ENCODE measurements at regions not wholly inside any gene's neighbourhood (a gene's known extent, or its start where the extent isn't known, plus 50 kb on each side); places are given as distances from the start of the nearest gene placed in this dataset.

DNA sequence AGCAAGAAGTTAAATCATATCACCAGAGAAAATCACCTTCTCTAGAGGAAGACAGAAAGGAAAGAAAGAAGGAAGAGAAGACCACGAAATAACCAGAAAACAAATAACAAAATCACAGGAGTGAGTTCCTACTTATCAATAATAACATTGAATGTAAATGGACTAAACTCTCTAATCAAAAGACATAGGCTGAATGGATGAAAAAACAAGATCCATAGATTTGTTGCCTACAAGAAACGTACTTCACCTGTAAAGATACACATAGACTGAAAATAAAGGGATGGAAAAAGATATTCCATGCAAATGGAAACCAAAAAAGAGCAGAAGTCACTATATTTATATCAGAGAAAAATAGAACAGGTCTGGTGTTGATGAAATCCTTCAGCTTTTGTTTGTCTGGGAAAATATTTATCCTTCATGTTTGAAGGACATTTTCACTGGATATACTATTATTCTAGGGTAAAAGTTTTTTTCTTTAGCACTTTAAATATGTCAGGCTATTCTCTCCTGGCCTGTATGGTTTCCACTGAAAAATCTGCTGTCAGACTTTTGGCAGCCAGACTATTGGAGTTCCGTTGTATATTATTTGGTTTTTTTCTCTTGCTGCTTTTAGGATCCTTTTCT lies 202.5 kb upstream of the DUSP10 start:
- DNase-seq, result no peak

DNA sequence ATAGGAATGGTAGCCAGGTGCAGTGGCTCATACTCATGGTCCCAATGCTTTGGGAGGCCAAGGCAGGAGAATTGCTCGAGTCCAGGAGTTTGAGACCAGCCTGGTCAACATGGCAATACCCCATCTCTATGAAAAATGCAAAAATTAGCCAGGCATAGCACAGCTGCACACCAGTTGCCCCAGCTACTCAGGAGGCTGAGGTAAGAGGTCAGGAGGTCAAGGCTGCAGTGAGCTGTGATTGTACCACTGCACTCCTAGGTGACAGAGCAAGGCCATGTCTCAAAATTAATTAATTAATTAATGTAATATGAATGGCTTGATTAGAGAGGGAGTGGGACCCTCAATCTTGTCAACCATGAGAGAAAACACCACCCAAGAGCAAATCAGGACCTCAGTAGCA lies 198.7 kb upstream of the DUSP10 start:
- no peak for DNase-seq

DNA sequence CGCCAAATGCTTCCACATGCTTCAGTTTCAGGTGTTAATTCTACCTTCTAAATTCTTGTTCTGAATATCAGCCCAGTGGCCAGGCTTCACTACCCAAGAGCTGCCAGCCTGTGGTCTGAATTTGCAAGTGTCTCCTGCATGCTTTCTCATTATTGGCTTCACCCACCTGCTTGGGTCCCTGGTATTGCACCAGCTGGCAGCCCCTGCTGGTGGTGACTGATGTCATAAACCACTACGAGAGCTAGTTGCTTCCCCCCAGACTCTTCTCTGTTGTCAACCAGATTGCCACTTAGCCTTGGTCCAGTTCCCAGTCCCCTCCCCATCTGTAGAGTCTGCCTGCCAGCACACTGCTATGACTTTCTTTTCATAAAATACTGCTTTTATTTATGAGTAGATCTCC lies 197.7 kb upstream of the DUSP10 start:
- DNase-seq, result peak; percentile 74

DNA sequence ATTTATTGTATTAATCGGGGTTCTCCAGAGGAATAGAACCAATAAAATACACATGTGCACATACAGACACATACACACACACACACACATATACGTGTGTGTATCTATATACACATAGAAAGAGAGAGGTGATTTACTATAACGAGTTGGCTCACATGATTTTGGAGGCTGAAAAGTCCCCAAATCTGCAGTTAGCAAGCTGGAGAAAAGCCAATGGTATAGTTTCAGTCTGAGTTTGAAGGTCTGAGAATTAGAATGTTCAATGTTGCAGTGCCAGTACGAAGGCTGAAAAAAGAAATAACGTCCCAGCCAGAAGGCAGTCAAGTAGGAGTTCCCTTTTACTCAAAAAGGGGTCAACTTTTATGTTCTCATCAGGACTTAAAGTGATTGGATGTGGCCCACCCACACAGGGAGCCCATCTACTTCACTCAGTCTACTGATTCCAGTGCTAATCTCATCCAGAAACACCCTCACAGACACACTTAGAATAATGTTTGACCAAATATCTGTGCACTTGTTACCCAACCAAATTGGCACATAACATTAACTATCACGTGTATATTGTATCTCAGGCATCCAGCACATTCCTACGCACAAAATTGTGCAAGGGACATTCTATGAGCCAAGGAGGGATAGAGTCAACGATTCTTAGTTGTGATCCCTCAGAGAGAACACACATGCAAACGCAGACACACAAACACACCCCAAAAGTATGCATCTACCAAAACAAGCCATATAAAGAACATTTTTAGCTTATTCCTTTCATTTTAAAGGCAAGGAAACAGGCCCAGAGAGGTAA lies 195.5 kb upstream of the DUSP10 start:
- no peak for DNase-seq

DNA sequence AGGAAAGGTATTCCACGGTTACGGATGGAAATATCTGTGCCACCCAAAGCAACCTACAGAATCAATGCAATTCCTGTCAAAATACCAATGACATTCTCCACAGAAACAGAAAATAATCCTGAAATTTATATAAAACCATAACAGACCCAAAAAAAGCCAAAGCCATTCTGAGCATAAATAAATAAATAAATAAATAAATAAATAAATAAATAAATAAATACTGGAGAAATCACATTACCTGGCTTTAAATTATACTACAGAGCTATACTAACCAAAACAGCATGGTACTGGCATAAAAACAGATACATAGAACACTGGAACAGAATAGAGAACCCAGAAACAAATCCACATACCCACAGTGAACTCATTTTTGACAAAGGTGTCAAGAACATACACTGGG lies 191.9 kb upstream of the DUSP10 start:
- DNase-seq, result no peak

DNA sequence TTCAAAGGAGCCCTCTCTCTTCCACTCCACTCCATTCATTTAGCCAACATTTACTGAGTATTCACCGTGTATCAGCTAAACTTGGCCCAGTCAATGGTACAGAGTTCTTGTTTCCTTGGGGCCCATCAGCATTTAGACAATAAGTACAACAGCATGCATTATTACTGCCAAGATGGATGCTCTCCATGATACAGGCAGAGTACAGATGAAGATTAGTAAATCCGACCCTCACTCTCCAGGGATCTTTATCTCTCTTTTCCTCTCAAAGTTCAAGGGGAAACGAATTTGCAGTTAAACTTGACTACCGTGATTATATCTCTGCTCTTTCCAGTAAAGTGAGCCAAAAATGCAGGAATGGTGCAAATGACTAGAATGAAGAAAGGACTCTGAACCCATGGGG lies 184.6 kb upstream of the DUSP10 start:
- DNase-seq, result no peak

DNA sequence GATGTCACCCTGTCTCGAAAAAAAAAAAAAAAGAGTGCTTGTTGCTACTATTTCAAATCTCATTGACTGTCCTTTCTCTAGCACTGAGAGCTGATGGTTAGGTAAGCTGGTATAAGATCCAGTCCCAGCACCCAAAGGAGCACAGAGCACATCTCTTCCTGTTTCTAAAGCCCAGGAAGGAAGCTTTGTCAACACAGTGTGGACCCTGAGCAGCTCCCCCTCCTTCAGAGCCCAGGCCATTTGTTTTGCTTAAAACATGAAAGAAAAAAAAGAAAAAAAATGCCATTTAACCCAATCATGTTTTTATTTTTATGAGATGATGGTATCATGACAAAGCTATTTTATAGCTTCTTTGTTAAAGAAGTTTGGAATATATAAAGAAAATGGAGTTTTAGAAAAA lies 184.1 kb upstream of the DUSP10 start:
- DNase-seq, result no peak

DNA sequence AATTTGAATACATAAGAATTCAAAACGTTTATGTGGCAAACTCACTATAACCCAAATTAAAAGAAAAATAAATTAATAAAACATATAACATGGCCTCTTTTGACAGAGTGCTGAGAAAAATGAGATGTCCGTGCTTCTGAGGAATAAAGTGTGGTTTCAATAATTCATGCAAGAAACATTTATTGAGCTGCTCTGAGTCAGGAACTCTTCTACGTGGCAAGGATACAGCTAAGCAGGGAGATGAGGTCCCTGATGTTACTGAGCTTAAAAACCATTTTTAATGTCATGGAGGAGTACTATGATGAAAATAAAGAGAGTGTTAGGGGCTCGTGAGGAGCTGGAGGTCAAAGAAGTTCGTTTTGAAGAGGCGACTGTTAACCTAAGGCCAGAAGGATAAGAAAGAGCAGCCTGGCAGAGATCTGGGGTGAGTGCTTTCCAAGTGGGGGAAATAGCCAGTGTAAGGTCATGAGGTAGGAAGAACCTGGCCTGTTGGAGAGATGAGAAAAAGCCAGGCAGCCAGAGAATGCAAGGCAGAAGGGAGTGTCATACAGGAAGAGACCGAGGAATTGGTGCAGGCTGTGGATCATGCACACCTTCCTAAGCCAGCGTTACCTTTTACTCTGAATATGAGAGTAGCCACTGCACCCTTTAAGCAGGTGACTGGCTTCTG lies 182.2 kb upstream of the DUSP10 start:
- DNase-seq, result no peak

DNA sequence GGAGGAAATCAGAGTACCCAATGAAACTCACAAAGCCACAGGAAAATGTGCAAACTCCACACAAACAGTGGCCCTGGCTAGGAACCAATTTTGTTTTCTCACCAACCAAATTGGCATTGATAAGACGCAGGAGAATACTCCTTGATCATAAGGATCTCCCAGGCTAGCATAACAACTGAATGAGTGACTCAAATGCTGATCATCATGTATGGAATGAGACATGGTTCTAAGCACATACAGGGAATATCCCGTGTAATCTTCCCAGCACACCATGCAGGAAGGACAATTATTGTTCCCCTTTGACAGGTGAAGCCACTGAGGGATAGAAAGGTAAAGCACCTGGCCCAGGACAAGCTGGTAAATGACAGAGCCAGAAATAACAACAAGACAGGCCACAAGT lies 180.0 kb upstream of the DUSP10 start:
- DNase-seq, result no peak

DNA sequence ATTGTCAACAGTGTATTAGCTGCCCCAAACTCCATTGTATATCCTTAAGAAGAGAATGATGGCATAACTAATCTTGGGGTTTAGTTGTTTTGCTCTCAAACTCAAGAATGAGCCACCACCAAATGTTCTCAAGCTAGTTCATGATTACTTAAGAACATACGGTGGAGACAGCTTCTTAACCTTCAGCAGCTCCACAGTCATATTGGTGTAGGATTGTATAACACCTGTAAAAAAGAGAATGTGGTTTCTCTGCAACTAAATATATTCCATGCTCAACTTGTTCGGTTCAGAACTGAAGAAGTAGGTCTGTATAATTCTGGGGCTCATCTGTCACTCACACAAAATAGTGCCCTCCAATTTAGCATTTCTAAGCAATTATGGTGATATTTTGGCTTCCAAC lies 177.9 kb upstream of the DUSP10 start:
- DNase-seq, result no peak

DNA sequence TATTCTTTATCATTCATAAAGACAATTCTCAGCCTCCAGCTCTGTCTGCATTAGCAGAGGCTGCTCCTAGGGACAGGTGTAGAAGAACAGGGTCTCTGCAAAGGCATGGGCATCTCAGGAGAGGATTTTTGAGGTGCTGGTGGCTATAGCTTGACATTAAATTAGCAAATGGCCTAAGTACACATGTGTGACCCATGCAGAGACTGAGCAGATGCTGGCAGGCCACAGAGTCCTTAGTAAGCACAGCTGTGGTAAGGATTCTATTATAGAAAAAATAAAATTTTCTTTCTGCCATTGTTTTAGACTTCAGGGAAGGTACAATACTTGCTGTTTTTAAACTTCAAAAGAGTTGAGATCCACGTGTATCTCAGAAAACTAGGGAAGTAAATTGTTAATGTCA lies 177.5 kb upstream of the DUSP10 start:
- no peak for DNase-seq

DNA sequence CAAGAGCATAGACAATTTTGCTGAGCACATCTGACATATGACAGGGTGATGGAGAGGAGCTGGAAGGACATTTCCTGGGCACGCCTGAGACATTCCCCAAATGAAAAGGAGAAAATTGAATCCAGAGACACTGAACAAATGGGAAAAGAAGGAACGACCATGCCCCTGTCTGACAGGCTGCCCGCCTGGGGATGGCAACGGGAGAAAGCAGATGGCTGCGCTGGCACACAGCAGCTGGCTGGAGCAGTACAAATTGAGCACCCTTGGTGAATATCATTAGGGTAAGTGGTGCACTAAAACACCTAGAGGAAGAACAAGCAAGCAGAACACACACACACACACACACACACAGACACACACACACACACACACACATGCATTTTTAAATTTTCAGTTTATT lies 174.3 kb upstream of the DUSP10 start:
- DNase-seq, result no peak

DNA sequence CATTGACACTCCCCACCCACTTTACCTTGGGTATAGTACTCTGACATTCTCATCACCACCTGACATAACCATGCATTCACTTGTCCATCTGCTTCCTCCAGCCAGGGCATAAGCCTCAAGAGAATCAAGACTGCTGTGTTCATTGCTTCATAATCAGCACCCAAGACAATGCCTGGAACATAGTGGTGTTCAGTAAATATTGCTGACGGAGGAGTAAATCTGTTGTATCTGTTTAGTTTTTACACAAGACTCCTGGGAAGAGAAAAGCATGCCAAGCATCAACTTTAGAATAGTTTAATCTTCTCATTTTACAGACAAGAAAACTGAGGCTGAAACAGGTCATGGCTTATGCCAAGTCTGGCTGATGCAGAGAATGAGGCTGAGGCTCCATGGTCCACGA lies 173.9 kb upstream of the DUSP10 start:
- no peak for DNase-seq

DNA sequence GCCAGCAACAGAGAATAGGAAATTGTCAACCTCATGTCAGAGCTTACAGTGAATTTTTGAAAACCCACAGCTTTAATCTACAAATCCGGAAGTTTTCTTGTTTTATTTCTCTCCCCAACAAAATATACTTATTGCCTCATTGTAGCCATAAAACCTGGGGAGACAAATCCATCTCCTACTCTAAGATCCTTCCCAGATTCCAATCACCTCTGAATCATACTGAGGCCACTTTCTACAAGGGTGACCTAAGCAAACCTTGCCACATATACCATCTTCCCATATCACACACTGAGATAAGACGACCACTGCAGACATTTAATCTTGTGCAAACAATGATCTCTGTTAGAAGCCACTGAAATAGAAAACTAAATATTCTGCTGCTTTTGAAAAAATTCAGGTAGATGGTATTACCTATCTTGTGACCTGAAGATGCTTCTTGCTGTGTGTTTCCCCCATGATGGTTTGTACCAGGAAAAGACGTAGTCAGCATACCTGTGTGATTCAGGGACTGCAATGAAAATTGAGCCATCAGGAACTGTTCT lies 171.5 kb upstream of the DUSP10 start:
- DNase-seq, result no peak

DNA sequence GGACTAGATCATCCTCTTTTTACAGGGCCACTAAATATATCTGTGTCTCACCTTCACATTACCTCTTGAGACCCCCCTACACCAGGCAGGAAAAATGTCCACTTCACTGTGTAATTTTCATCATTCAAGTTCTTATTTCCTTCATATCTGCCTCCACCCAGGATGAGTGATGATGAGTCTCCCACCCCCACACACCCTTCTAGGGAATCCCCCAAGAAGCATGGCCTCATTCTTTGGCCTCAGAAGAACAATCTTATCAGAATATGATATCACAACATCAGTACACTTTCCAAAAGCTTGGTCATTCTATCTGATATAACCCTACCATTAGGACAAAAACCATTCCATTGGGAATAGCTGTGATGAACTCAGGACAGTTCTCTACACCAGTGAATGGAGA lies 170.3 kb upstream of the DUSP10 start:
- DNase-seq, result no peak

DNA sequence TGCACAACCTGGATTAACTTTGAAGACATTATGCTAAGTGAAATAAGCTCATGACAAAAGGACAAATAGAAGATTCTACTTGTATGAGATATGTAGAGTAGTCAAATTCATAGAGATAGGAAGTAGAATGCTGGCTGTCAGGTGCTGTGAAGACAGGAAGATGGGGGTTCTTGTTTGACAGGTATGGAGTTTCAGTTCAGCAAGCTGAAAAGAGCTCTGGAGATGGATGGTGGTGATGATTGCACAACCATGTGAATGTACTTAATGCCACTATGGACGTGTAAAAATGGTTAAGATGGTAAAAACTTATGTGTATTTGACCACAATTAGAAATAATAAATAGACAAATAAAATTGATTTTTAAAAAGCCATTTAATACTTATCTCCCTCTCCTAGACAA lies 169.8 kb upstream of the DUSP10 start:
- no peak for DNase-seq

DNA sequence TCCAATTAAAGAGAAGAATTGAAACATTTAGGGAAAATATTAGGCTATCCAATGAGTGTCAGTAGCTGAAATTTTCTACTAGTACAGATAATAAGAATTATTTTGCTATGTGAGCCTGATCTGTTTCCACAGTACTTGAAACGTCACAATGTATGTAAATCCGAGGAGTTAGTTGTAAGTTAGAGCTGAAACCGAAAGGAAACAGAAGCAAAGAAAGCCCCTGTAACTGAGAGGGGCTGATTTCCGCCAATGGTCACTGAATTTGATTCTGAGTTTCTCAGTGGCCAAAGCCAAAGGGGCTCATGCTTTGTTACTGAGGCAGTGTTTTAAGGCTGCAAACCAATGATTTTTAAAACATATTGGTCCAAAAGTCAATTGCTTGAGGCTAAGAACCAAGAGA lies 168.3 kb upstream of the DUSP10 start:
- DNase-seq, result no peak

DNA sequence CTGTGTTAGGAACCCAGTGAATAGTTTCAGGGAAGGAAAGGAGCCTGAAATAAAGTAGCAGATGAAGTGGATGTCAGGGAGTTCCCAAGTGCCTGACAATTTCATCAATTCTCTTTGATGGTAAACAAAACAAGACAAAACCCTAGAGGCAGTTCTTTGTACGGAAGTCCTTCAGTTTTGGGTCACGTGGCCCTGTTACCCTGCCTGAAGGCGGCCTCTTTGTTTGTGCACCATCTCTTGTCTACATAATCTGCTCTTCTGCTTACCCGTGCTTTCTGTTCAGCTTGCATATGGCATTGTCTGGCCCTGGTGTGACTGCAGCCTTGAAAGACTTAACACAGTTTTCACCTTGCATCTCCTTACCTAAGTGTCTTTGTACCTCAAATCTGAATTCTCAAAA lies 166.7 kb upstream of the DUSP10 start:
- no peak for DNase-seq

DNA sequence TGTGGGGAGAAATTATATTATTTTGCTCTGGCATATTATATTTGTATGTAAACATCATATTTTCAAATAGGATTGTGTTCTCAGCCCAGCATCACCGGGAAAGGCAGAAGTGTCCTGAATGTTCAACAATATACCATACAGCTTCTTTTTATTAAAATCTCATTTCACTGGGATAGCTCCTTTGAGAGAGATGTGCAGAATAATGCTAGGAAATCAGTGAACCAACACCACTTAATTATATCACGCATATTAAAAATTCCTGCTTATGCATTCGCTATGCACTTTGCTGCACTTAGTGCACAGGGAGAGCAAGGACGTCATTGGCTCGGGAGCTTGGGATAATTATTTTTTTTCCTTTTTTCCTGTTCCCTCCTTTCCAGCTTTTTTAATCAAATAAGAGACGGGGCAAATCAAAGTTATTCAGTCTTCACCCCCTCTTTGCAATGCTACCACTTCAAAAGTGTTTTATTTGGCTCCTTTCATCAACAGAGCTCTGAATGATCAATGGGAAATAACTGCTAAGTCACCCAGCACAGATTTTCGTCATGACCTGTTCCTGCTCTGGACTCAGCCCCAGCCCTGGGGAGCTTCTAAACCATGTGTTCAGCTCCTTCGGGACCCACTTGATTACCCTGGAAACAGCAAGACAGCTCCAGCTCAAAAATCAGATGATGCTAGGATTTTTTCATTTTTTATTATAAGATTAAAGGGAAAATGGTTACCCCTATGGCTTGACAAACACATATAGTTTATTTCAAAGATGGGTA lies 165.5 kb upstream of the DUSP10 start:
- no peak for DNase-seq

DNA sequence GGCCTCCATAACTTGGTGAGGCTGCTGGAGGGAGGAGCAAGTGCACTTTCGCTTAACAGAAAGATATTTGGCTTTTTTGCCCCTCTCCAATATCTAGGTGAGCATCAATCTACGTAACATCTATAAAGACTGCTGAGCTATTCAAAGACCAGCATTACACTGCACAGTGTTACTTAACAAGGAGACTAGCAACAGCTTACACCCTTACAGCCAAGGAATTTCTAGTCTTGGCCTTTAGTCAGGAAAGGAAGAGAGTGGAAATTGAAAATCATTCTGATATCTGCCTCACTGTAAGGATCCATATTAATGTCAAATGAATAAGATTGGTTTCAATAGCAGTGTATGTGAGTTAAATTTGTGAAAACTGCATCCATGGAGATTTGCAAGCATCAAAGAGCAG lies 163.9 kb upstream of the DUSP10 start:
- DNase-seq, result no peak

DNA sequence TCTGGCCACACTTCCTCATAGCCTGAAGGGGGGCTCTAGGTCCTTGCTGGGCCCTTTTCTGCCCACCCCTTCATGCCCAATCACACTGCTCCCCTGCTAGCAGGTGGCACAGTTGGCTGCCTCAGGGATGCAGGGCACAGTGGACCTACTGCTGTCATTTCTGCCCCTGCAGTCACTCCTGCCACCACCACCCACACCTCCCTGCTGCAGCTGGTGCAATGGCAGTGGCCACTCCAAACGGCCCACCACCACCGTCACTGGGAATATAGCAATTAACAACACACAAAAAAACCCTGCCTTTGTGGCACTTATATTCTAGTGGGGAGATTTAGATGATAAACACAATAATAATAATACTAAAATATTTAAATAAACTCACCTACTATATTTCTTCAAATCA lies 162.4 kb upstream of the DUSP10 start:
- no peak for DNase-seq

DNA sequence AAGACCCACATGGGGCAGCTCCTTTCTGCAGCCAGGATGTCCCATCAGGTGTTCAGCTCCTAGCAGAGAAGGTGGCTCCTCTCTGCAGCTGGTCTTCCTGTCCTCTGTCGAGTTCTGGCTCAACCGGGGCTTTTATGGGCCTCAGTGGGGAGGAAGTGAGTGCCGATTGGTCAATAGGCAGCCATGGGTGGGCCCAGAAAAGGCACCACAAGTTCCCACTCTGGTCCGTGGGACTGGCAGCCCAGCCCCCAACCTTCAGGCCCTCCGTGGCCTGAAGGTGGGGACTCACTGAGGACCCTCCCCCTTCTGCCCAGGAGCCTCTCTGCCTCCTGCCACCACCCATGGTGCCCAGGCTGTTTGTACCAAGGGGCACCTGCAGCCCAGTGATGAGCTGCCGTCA lies 161.7 kb upstream of the DUSP10 start:
- DNase-seq, result no peak

DNA sequence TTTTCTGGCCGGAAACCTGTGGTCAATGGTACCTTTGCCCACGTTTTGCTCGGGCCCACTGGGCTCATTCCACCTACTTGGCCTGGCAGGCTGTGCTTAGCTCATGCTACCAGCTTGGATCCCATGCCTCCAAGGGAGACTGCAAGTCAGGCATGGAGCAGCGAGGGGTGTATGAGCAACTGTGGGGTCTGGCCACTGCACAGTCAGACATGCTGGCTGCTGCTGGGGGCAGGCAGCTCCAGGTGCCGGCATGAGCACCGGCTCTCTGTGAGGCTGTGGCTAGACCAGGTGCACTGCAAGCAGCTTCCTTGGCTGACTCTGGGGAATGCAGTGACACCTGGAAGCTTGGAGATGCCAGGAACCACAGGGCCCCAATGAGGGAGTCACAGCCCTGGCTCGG lies 161.1 kb upstream of the DUSP10 start:
- DNase-seq, result no peak

Data from SHP77 treated with DMSO at 0.1 percent for 48 hours (cell line).